Nephron progenitor cell (in vitro differentiated cells): ENCODE measurements at regions not wholly inside any gene's neighbourhood (a gene's known extent, or its start where the extent isn't known, plus 50 kb on each side); places are given as distances from the start of the nearest gene placed in this dataset.

Experiments used
- DNase-seq: peaks from one replicate; pipeline ENCODE4 v3.0.0; 2021
- H3K27ac Mint-ChIP-seq: 2 replicates; pipeline ENCODE4 v1.8.0; 2021; ENCODE audit warnings: mild to moderate bottlenecking, moderate library complexity, mixed read lengths
- H3K27me3 Mint-ChIP-seq: 2 replicates; pipeline ENCODE4 v1.8.0; 2021; ENCODE audit warnings: mild to moderate bottlenecking, low read depth, mixed read lengths; ENCODE audit not compliant: poor library complexity
- H3K36me3 Mint-ChIP-seq: 2 replicates; pipeline ENCODE4 v1.8.0; 2021; ENCODE audit warnings: low read depth, mixed read lengths
- H3K4me1 Mint-ChIP-seq: 2 replicates; pipeline ENCODE4 v1.8.0; 2021; ENCODE audit warnings: mixed read lengths
- H3K4me3 Mint-ChIP-seq: 2 replicates; pipeline ENCODE4 v1.8.0; 2021; ENCODE audit warnings: mild to moderate bottlenecking, moderate library complexity, mixed read lengths
- H3K9me3 Mint-ChIP-seq: 2 replicates; pipeline ENCODE4 v1.8.0; 2021; ENCODE audit warnings: mild to moderate bottlenecking, moderate library complexity, mixed read lengths
- TF ChIP-seq, protein P1 (sequence below): fragments of 200-600 bp; sonication (generic); IDR thresholded peaks from 2 replicates; pipeline ENCODE4 v1.5.0; 2021; ENCODE audit warnings: antibody characterized with exemption

DNA sequence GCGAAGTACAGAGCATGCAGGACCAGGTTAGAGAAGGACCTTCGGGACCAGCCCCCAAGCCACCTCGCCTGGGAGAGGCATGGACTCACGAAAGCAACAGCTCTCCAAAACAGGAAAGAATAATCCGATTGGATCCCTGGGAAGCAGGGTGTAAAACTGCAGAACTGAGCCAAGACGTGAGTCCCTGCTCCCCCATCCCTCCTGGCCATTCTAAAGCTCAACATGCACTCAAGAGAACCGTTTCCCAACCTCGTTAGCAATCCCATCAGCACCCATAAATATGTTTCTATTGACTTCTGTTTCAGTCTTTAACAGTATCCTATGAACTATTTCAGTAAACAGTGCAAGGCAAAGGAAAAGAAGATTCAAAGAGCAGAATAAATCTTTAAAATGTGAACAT lies 167.0 kb downstream of the COPRS start:
- H3K36me3 Mint-ChIP-seq = no peaks in the 10 kb centered on the region
- H3K27me3 Mint-ChIP-seq = peaks cover 5% of the 10 kb centered on the region
- DNase-seq = no peak
- TF ChIP-seq, protein P1, sequence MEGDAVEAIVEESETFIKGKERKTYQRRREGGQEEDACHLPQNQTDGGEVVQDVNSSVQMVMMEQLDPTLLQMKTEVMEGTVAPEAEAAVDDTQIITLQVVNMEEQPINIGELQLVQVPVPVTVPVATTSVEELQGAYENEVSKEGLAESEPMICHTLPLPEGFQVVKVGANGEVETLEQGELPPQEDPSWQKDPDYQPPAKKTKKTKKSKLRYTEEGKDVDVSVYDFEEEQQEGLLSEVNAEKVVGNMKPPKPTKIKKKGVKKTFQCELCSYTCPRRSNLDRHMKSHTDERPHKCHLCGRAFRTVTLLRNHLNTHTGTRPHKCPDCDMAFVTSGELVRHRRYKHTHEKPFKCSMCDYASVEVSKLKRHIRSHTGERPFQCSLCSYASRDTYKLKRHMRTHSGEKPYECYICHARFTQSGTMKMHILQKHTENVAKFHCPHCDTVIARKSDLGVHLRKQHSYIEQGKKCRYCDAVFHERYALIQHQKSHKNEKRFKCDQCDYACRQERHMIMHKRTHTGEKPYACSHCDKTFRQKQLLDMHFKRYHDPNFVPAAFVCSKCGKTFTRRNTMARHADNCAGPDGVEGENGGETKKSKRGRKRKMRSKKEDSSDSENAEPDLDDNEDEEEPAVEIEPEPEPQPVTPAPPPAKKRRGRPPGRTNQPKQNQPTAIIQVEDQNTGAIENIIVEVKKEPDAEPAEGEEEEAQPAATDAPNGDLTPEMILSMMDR = no peak
- no peak overlapping the region for H3K4me3 Mint-ChIP-seq
- no peak overlapping the region for H3K27ac Mint-ChIP-seq
- peaks cover 20% of the 10 kb centered on the region for H3K4me1 Mint-ChIP-seq
- H3K9me3 Mint-ChIP-seq = no peaks in the 10 kb centered on the region

DNA sequence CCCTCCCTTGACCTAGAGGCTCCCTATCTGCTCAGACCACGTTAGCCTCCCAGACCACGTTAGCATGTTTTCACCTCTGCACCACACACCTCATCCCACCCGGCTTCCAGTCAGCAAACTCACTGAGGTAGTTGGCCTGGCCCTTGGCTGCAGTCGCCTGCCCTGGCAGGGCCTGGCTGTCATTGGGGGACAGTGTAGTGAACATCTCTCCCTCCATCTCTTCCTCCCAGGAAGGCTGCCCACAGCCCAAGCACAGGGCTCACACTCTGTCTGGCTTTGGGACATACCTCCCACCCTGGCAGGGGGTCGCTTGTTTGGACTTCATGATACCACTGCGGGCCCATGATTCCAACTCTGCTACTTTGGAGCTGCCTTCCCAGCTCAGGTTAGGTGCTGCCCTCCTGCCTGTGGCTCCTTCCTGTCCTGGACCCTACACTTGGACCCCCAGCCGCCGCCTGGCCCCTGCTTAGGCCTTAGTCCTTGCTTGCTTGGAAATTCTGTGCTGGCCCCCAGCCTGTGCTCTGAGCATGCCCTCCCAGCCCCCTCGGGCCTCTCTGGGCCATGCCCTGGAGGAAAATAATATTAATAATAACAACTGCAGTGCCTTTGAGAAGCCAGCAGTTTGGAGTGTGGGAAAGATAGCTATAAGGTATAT lies 167.7 kb downstream of the COPRS start:
- no peaks in the 10 kb centered on the region for H3K36me3 Mint-ChIP-seq
- peaks cover 5% of the 10 kb centered on the region for H3K27me3 Mint-ChIP-seq
- H3K9me3 Mint-ChIP-seq = no peaks in the 10 kb centered on the region
- no peak for DNase-seq
- peak overlapping the region; percentile 68 for H3K27ac Mint-ChIP-seq
- H3K4me3 Mint-ChIP-seq = no peak overlapping the region
- peaks cover 14% of the 10 kb centered on the region for H3K4me1 Mint-ChIP-seq
- TF ChIP-seq, protein P1 = no peak

DNA sequence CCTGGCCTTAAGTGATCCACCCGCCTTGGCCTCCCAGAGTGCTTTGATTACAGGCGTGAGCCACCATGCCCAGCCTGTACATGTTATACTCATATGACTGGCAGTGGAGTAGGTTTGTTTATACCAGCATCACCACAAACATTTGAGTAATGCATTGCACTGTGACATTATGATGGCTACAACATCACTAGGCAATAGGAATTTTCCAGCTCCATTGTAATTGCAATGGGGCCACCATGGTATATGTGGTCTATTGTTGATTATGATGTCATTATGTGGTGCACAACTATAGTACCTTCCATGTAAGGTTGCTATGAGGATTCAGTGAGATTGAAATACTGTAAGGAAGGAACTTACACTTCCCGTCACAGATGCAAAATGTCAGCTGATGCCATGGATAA lies 168.9 kb downstream of the COPRS start:
- no peaks in the 10 kb centered on the region for H3K36me3 Mint-ChIP-seq

DNA sequence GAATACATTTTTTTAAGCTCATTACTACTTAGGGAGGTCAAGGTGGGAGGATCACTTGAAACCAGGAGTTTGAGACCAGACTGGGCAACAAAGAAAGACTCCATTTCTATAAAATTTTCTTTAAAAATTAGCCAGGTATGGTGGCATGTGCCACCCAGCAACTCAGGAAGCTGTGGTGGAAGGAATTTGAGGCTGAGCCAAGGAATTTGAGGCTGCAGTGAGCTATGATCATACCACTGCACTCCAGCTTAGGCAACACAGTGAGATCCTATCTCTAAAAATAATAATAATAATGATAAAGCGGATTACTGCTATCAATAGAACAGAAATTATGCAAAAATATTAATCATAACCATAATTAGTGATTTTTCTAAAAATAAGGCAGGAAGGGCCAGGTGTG lies 170.3 kb downstream of the COPRS start:
- peaks cover 9% of the 10 kb centered on the region for H3K27me3 Mint-ChIP-seq
- no peaks in the 10 kb centered on the region for H3K36me3 Mint-ChIP-seq
- no peak overlapping the region for H3K27ac Mint-ChIP-seq
- H3K9me3 Mint-ChIP-seq = no peaks in the 10 kb centered on the region
- TF ChIP-seq, protein P1 = no peak
- no peak for DNase-seq
- H3K4me3 Mint-ChIP-seq = no peak overlapping the region
- peaks cover under 1% of the 10 kb centered on the region for H3K4me1 Mint-ChIP-seq

More for the DNA sequence above, 168.9 kb downstream of the COPRS start:
- no peaks in the 10 kb centered on the region for H3K9me3 Mint-ChIP-seq
- TF ChIP-seq, protein P1 = no peak
- DNase-seq = no peak
- peaks cover 7% of the 10 kb centered on the region for H3K27me3 Mint-ChIP-seq
- H3K27ac Mint-ChIP-seq = no peak overlapping the region
- H3K4me1 Mint-ChIP-seq = peaks cover 6% of the 10 kb centered on the region
- no peak overlapping the region for H3K4me3 Mint-ChIP-seq

DNA sequence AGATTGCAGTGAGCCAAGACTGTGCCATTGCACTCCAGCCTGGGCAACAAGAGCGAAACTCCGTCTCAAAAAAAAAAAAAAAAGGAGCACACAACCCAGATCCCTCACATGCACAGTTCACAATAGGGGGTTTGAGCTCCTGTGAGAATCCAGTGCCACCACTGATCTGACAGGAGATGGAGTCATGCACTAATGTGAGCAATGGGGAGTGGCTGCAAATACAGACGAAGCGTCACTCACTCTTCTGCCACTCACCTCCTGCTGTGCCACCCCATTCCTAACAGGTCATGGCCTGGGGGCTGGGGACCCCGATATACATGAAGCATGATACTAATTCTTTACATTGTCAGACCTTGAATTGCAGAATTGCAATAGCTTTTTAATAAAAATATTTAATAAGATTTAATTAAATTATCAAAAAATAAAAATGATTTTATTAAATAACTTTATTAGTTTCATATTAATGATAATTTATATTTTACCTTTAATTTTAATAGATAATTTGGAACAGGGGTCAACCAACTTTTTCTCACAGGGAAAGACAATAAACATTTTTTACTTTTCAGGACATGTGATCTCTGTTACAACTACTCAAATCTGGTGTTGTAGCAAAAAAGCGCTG lies 171.4 kb downstream of the COPRS start:
- Mint-ChIP-seq H3K4me3 (no peak overlapping the region), H3K27ac (no peak overlapping the region), H3K36me3 (no peaks in the 10 kb centered on the region), H3K4me1 (no peaks in the 10 kb centered on the region), H3K27me3 (peaks cover 18% of the 10 kb centered on the region), H3K9me3 (no peaks in the 10 kb centered on the region)
- TF ChIP-seq, protein P1 = no peak
- DNase-seq = no peak

DNA sequence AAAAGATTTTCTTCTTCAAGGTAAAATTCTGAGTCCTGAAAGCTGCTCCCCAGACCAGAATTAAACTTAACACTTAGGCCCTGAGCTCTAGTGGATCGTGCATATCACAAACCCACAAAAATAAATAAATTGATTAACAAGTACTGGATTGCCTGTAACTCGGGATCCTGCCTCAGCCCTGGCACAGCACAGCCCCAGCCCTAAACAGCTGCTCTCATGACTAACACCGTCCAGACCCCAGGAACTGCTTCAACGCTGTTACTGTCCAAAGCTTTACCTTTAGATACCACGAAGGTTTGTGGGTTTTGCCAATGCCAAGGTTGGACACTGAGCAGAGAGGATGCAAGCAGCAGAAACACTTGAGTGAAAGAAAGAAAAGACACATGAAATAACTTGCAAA lies 172.5 kb downstream of the COPRS start:
- no peak for DNase-seq
- H3K36me3 Mint-ChIP-seq = no peaks in the 10 kb centered on the region

More for the DNA sequence above, 172.5 kb downstream of the COPRS start:
- peaks cover 25% of the 10 kb centered on the region for H3K27me3 Mint-ChIP-seq
- TF ChIP-seq, protein P1 = no peak
- no peak overlapping the region for H3K4me3 Mint-ChIP-seq
- H3K27ac Mint-ChIP-seq = no peak overlapping the region
- no peaks in the 10 kb centered on the region for H3K9me3 Mint-ChIP-seq
- H3K4me1 Mint-ChIP-seq = no peaks in the 10 kb centered on the region
